NCI-H748 treated with DMSO at 0.1 percent for 48 hours (cell line): ENCODE measurements at regions not wholly inside any gene's neighbourhood (a gene's known extent, or its start where the extent isn't known, plus 50 kb on each side); places are given as distances from the start of the nearest gene placed in this dataset.
"Not testable (repeated sequence)": the region's sequence is repeated elsewhere in the genome, so short reads cannot be mapped to it uniquely, and the experiment has no call there.

Experiments used
- DNase-seq: peaks from one replicate; lab custom pipeline; 2025; lab: John Stamatoyannopoulos, UW

- DNase-seq = not testable (repeated sequence)
Measured at GRCh38 chr5:12660279-12661107, 756.2 kb upstream of the CTNND2 start.

GRCh38 chr5:12659686-12660085 is 755.4 kb upstream of the CTNND2 start:
- DNase-seq = no peak

- DNase-seq = no peak
Measured at GRCh38 chr5:12658871-12659446, 754.7 kb upstream of the CTNND2 start.

- not testable (repeated sequence) for DNase-seq
Measured at GRCh38 chr5:12657914-12658474, 753.7 kb upstream of the CTNND2 start.

GRCh38 chr5:12655675-12656074 is 751.4 kb upstream of the CTNND2 start:
- DNase-seq = no peak

- no peak for DNase-seq
Measured at GRCh38 chr5:12652201-12652600, 748.0 kb upstream of the CTNND2 start.

- DNase-seq = no peak
Measured at GRCh38 chr5:12648558-12648957, 744.3 kb upstream of the CTNND2 start.

GRCh38 chr5:12647613-12648012 is 743.4 kb upstream of the CTNND2 start:
- no peak for DNase-seq

GRCh38 chr5:12645582-12645981 is 741.3 kb upstream of the CTNND2 start:
- no peak for DNase-seq

- DNase-seq = no peak
Measured at GRCh38 chr5:12636209-12636608, 732.0 kb upstream of the CTNND2 start.

GRCh38 chr5:12626556-12626955 is 722.3 kb upstream of the CTNND2 start:
- DNase-seq = no peak

- no peak for DNase-seq
Measured at GRCh38 chr5:12625667-12626263, 721.5 kb upstream of the CTNND2 start.

- DNase-seq = no peak
Measured at GRCh38 chr5:12624776-12625560, 720.7 kb upstream of the CTNND2 start.

- DNase-seq = no peak
Measured at GRCh38 chr5:12623408-12623807, 719.2 kb upstream of the CTNND2 start.

- no peak for DNase-seq
Measured at GRCh38 chr5:12616093-12616492, 711.8 kb upstream of the CTNND2 start.

- DNase-seq = no peak
Measured at GRCh38 chr5:12615141-12615820, 711.0 kb upstream of the CTNND2 start.

- DNase-seq = no peak
Measured at GRCh38 chr5:12614608-12615007, 710.4 kb upstream of the CTNND2 start.

- DNase-seq = no peak
Measured at GRCh38 chr5:12611132-12611531, 706.9 kb upstream of the CTNND2 start.

- DNase-seq = not testable (repeated sequence)
Measured at GRCh38 chr5:12607817-12608216, 703.6 kb upstream of the CTNND2 start.

- DNase-seq = no peak
Measured at GRCh38 chr5:12592228-12592627, 688.0 kb upstream of the CTNND2 start.

GRCh38 chr5:12586406-12586805 is 682.2 kb upstream of the CTNND2 start:
- no peak for DNase-seq

GRCh38 chr5:12578803-12579202 is 674.6 kb upstream of the CTNND2 start:
- DNase-seq = not testable (repeated sequence)
